Stomach (tissue), 8 donors: ENCODE measurements at regions not wholly inside any gene's neighbourhood (a gene's known extent, or its start where the extent isn't known, plus 50 kb on each side); places are given as distances from the start of the nearest gene placed in this dataset.
"Not testable (repeated sequence)": the region's sequence is repeated elsewhere in the genome, so short reads cannot be mapped to it uniquely, and the experiment has no call there.

Experiments
- DNase-seq, 2 donors: peaks; one replicate each; pipeline versions ENCODE4 v3.0.0 to v3.0.0-alpha.2; 2013 to 2019
- H3K27ac ChIP-seq, 5 donors: fragments of 200-600 bp in 4 of 5; sonication (generic) in 4 of 5; one replicate each; pipeline ENCODE4 v1.5.1; 2013 to 2019; ENCODE audit warnings: mild to moderate bottlenecking in 1 of 5, moderate library complexity in 1 of 5
- H3K27me3 ChIP-seq, 3 donors: fragments of 200-600 bp; sonication (generic); one replicate each; pipeline ENCODE4 v1.5.1; 2017 to 2019; ENCODE audit warnings: mixed run types in 1 of 3
- H3K36me3 ChIP-seq, 4 donors: fragments of 200-600 bp; sonication (generic); 1 replicate in 3 of 4; 2 replicates in 1 of 4; pipeline ENCODE4 v1.5.1; 2016 to 2019
- H3K4me1 ChIP-seq, 4 donors: fragments of 200-600 bp; sonication (generic); one replicate each; pipeline ENCODE4 v1.5.1; 2016 to 2019
- H3K4me3 ChIP-seq, 4 donors: fragments of 200-600 bp; sonication (generic) in 3 of 4; one replicate each; pipeline ENCODE4 v1.5.1; 2016 to 2019; ENCODE audit warnings: mild to moderate bottlenecking in 1 of 4
- H3K9me3 ChIP-seq, 4 donors: fragments of 200-600 bp; sonication (generic); one replicate each; pipeline ENCODE4 v1.5.1; 2016 to 2019
- EP300 ChIP-seq: sonication (generic); formaldehyde crosslinking; IDR thresholded peaks from one replicate; pipeline ENCODE4 v1.6.1; 2017; ENCODE audit warnings: antibody characterized with exemption
- POLR2A ChIP-seq, 4 donors: fragments of 450-650 bp; IDR thresholded peaks; one replicate each; pipeline ENCODE4 v1.6.1; 2016; ENCODE audit warnings: antibody characterized with exemption in 4 of 4, control low read depth in 2 of 4, mild to moderate bottlenecking in 1 of 4, moderate library complexity in 1 of 4
- POLR2AphosphoS5 ChIP-seq, 3 donors: sonication (generic); formaldehyde crosslinking; IDR thresholded peaks; one replicate each; pipeline ENCODE4 v1.6.1; 2016; ENCODE audit warnings: antibody characterized with exemption in 3 of 3
- WGBS, 5 donors: extraction: QIAGEN DNeasy Blood & Tissue Kit in 3 of 5; methylation state at CpG; one replicate each; pipeline versions ENCODE4 v1.1.5 to v1.1.7; 2013 to 2018; 5-methylcytosine and 5-hydroxymethylcytosine counted together
- intact Hi-C: fragments of 100-400 bp; cut with DNase I; formaldehyde crosslinking; loops from one replicate; pipeline ENCODE4 v1.15.1; 2023; ENCODE audit warnings: low total_unique reads
- TF ChIP-seq, protein P1 (sequence below), 7 experiments: fragments of 450-650 bp in 4 of 7; fragments of 200-600 bp in 3 of 7; sonication (generic) in 3 of 7; IDR thresholded peaks; one replicate each; pipeline ENCODE4 v1.5.1; 2016 to 2019; ENCODE audit warnings: antibody characterized with exemption in 7 of 7, control low read depth in 2 of 7, mild to moderate bottlenecking in 1 of 7
- donor health status: healthy with polysubstance abuse.
- donor health status: Bipolar disorder and iron deficiency.
- donor health status: healthy.

DNA sequence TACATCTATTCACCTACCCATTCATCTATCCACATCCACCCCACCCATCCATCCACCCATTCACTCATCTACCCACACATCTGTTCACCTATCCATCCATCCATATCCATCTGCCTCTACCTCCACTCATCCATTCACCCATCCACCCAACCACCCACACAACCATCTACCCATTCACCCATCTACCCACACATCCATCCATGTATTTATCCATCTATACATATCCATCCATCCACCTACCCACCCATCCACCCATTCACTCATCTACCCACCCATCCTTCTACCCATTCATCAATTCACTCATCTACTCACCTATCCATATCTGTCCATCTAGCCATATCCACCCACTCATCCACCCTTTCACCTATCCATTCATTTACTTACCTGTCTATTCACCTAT, 187.6 kb downstream of the ASB1 start:
- no peaks in the 10 kb centered on the region for H3K4me1 ChIP-seq
- no peaks in the 10 kb centered on the region for H3K36me3 ChIP-seq
- H3K9me3 ChIP-seq: peaks cover 0 to 13% (median 6%) of the 10 kb centered on the region in 4 donors
- H3K27ac ChIP-seq: no peak overlapping the region
- intact Hi-C loops: no loop called here
- no peaks in the 10 kb centered on the region for H3K27me3 ChIP-seq
- H3K4me3 ChIP-seq: no peak overlapping the region
- TF ChIP-seq, protein P1, sequence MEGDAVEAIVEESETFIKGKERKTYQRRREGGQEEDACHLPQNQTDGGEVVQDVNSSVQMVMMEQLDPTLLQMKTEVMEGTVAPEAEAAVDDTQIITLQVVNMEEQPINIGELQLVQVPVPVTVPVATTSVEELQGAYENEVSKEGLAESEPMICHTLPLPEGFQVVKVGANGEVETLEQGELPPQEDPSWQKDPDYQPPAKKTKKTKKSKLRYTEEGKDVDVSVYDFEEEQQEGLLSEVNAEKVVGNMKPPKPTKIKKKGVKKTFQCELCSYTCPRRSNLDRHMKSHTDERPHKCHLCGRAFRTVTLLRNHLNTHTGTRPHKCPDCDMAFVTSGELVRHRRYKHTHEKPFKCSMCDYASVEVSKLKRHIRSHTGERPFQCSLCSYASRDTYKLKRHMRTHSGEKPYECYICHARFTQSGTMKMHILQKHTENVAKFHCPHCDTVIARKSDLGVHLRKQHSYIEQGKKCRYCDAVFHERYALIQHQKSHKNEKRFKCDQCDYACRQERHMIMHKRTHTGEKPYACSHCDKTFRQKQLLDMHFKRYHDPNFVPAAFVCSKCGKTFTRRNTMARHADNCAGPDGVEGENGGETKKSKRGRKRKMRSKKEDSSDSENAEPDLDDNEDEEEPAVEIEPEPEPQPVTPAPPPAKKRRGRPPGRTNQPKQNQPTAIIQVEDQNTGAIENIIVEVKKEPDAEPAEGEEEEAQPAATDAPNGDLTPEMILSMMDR (IDR thresholded peaks at IDR 0.05): no peak
- no peak for TF ChIP-seq EP300
- TF ChIP-seq POLR2A (IDR thresholded peaks at IDR 0.05): no peak
- no peak for TF ChIP-seq POLR2AphosphoS5 (IDR thresholded peaks at IDR 0.05)
- no peak for DNase-seq

DNA sequence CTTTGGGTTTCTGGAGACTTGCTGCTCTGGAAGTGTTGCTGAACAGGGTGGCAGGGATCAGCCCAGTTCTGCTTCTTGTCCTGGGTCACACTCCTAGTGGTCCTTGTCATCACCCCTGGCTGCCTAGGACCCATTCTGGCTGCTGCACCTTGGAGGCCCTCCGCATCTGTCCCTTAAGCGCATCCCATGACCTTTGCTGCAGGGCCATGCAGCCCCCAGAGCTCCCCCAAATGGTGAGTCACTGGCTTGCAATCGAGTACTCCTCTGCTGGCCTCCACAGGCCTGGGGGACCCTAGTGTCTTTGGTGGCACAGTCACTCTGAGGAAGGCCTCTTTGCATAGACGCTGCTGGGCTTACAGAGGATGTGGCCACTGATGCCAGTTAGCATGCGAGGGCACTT, 188.5 kb downstream of the ASB1 start:
- intact Hi-C loops: no loop called here
- H3K4me1 ChIP-seq: no peaks in the 10 kb centered on the region
- no peaks in the 10 kb centered on the region for H3K36me3 ChIP-seq
- 76 to 89% (median 80%) methylated on average over 5 of the region's 5 CpGs for WGBS, 5 donors
- DNase-seq: no peak
- peaks cover 0 to 13% (median 4%) of the 10 kb centered on the region in 4 donors for H3K9me3 ChIP-seq
- no peaks in the 10 kb centered on the region for H3K27me3 ChIP-seq
- no peak overlapping the region for H3K27ac ChIP-seq
- TF ChIP-seq, protein P1 (IDR thresholded peaks at IDR 0.05): no peak
- no peak for TF ChIP-seq EP300
- TF ChIP-seq POLR2A (IDR thresholded peaks at IDR 0.05): no peak
- no peak for TF ChIP-seq POLR2AphosphoS5 (IDR thresholded peaks at IDR 0.05)
- H3K4me3 ChIP-seq: no peak overlapping the region

DNA sequence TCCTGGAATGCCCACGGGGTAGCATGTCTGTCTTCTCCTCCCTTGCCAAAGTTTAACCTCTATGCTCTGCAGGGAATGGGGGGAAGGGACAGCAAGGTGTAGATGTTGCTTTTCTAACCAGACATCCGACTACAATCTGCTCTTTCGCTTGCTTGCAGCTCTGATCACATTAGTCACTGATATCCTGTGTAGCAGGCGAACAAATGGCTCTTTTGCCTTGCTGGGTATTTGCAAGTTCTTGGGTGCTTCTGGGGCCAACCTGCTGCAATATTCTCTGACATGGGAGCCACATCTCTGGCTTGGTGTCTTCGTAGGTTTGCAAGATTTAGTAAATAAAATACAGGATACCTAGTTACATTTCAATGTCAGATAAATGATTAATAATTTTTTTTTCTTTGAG, 190.0 kb downstream of the ASB1 start:
- no peaks in the 10 kb centered on the region for H3K36me3 ChIP-seq
- intact Hi-C loops: no loop called here
- H3K9me3 ChIP-seq: peaks cover 0 to 11% (median 4%) of the 10 kb centered on the region in 4 donors
- no peak overlapping the region for H3K27ac ChIP-seq
- H3K4me3 ChIP-seq: no peak overlapping the region
- no peaks in the 10 kb centered on the region for H3K27me3 ChIP-seq
- no peak for DNase-seq
- no peaks in the 10 kb centered on the region for H3K4me1 ChIP-seq
- TF ChIP-seq, protein P1 (IDR thresholded peaks at IDR 0.05): no peak
- no peak for TF ChIP-seq POLR2A (IDR thresholded peaks at IDR 0.05)
- WGBS, 5 donors: 58 to 71% (median 67%) methylated on average over 5 of the region's 5 CpGs

DNA sequence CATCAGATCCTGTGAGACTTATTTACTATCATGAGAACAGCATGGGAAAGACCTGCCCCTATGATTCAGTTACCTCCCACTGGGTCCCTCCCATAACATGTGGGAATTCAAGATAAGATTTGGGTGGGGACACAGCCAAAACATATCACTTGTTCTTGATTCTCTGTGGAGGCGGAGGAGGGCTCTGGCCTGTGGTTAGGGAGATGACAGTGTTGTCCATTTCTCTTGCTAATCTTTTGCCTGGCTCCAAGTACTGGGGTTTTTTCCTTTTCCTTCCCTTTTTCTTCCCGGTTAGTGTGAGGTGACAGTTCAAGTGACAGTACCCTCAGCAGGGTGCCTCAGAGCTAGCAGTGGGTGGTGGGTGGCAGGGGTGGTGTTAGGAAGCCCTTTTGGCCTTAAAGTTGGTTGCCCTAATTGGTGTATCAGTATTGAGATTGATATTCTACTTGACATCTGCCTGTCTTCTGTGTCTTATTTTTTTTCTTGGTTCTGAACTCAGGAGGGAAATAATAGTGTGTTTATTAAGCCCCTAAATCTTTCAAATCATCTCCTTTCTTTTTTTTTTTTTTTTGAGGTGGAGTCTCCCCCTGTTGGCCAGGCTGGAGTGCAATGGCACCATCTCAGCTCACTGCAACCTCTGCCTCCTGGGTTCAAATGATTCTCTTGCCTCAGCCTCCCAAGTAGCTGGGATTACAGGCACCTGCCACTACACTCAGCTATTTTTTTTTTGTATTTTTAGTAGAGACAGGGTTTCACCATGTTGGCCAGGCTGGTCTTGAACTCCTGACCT, 192.0 kb downstream of the ASB1 start:
- H3K27me3 ChIP-seq, DNase-seq, intact Hi-C loops, H3K4me1 ChIP-seq, H3K9me3 ChIP-seq, H3K27ac ChIP-seq, H3K36me3 ChIP-seq, H3K4me3 ChIP-seq: not testable (repeated sequence)
- 47 to 67% (median 54%) methylated on average over 2 of the region's 2 CpGs for WGBS, 5 donors

DNA sequence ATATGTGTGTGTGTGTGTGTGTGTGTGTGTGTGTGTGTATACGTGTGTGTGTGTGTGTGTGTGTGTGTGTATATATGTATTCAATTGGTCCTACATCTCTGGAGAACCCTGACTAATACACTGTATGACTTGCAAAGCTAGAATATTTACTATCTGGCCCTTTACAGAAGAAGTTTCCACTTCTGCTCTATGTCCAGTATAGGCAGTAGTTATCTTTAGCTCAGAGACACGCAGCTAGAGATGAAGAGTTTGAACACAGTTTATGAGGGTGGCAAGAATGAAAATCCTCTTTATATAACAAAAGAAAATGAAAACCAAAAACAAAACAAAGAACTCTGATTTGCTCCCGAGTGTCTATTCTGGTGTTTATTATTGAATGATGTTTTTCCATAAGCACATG, 201.2 kb downstream of the ASB1 start:
- no peak for TF ChIP-seq EP300
- no peak for TF ChIP-seq POLR2AphosphoS5 (IDR thresholded peaks at IDR 0.05)
- TF ChIP-seq, protein P1 (IDR thresholded peaks at IDR 0.05): no peak
- TF ChIP-seq POLR2A (IDR thresholded peaks at IDR 0.05): no peak
- DNase-seq: no peak
- H3K27ac ChIP-seq: no peak overlapping the region
- H3K36me3 ChIP-seq: no peaks in the 10 kb centered on the region
- 48 to 82% (median 78%) methylated on average over 2 to 3 of the region's 3 CpGs for WGBS, 5 donors
- H3K4me3 ChIP-seq: no peak overlapping the region
- H3K27me3 ChIP-seq: peaks cover 0 to 5% (median 0%) of the 10 kb centered on the region in 3 donors
- intact Hi-C loops: no loop called here
- H3K4me1 ChIP-seq: no peaks in the 10 kb centered on the region
- H3K9me3 ChIP-seq: no peaks in the 10 kb centered on the region
